ENCODE measurements at regions not wholly inside any gene's neighbourhood (a gene's known extent, or its start where the extent isn't known, plus 50 kb on each side); places are given as distances from the start of the nearest gene placed in this dataset.

GRCh38 chr5:115419846-115420585 lies 123.6 kb upstream of the CCDC112 start:
- H3K27me3 ChIP-seq (ENCODE audit: insufficient read depth in 3 of 3, low read length in 2 of 3), result no peaks in the 10 kb centered on the region
- H3K27ac ChIP-seq, result peak overlapping the region; percentile 44
- H3K9me3 ChIP-seq, result no peaks in the 10 kb centered on the region
- WGBS, 3 donors, result 14 to 25% (median 23%) methylated on average over 1 of the region's 1 CpG
- peak; percentile 33 to 70 (median 48) for ATAC-seq
- intact Hi-C loops (cut with DNase I), result loop anchor here (5.0 to 10.0 kb wide), 4 partner anchors 37 to 122 kb away; partner anchors contain the start of gene FEM1C (in 1 of the 2)
- H3K4me3 ChIP-seq, result no peak overlapping the region
- peaks cover 37% of the 10 kb centered on the region for H3K4me1 ChIP-seq
- DNase-seq, result no peak
- H3K36me3 ChIP-seq (ENCODE audit: insufficient read depth in 1 of 2, low read depth in 1 of 2), result no peaks in the 10 kb centered on the region
- TF ChIP-seq CTCF (IDR thresholded peaks at IDR 0.05), result no peak

GRCh38 chr5:115418788-115419187 lies 122.3 kb upstream of the CCDC112 start:
- Histone ChIP-seq H3K27ac (no peak overlapping the region), H3K4me1 (peaks cover 37% of the 10 kb centered on the region), H3K36me3 (ENCODE audit: insufficient read depth in 1 of 2, low read depth in 1 of 2) (no peaks in the 10 kb centered on the region), H3K27me3 (ENCODE audit: insufficient read depth in 3 of 3, low read length in 2 of 3) (no peaks in the 10 kb centered on the region), H3K9me3 (no peaks in the 10 kb centered on the region), H3K4me3 (no peak overlapping the region)
- DNase-seq (no peak), ATAC-seq (no peak)
- intact Hi-C loops (cut with DNase I), result loop anchor here (5.0 kb wide), 3 partner anchors 36 to 124 kb away; partner anchors contain the start of gene FEM1C (in 1 of the 2)
- TF ChIP-seq CTCF (IDR thresholded peaks at IDR 0.05), result no peak
- WGBS, 3 donors, result 31 to 63% (median 44%) methylated on average over 5 of the region's 5 CpGs

GRCh38 chr5:115417076-115417475 lies 120.6 kb upstream of the CCDC112 start:
- DNase-seq, result no peak
- Histone ChIP-seq H3K27me3 (ENCODE audit: insufficient read depth in 3 of 3, low read length in 2 of 3) (no peaks in the 10 kb centered on the region), H3K9me3 (no peaks in the 10 kb centered on the region), H3K4me1 (peaks cover 23% of the 10 kb centered on the region), H3K36me3 (ENCODE audit: insufficient read depth in 1 of 2, low read depth in 1 of 2) (no peaks in the 10 kb centered on the region), H3K4me3 (no peak overlapping the region), H3K27ac (no peak overlapping the region)
- 59 to 82% (median 62%) methylated on average over 3 of the region's 3 CpGs for WGBS, 3 donors
- TF ChIP-seq CTCF (IDR thresholded peaks at IDR 0.05), result no peak
- intact Hi-C loops (cut with DNase I), result loop anchor here (5.0 kb wide), 3 partner anchors 35 to 125 kb away; partner anchors contain the start of gene FEM1C (in 1 of the 2)
- ATAC-seq, result no peak

GRCh38 chr5:115415143-115415491 lies 118.7 kb upstream of the CCDC112 start:
- H3K27me3 ChIP-seq (ENCODE audit: insufficient read depth in 3 of 3, low read length in 2 of 3), result no peaks in the 10 kb centered on the region
- TF ChIP-seq CTCF (IDR thresholded peaks at IDR 0.05), result no peak
- H3K4me3 ChIP-seq, result no peak overlapping the region
- DNase-seq (no peak), ATAC-seq (peak; percentile 18 to 41 (median 37))
- intact Hi-C loops (cut with DNase I), result loop anchor here (5.0 kb wide), 3 partner anchors 33 to 127 kb away; partner anchors contain the start of gene FEM1C (in 1 of the 2)
- H3K9me3 ChIP-seq, result no peaks in the 10 kb centered on the region
- peaks cover 18% of the 10 kb centered on the region for H3K4me1 ChIP-seq
- no peaks in the 10 kb centered on the region for H3K36me3 ChIP-seq (ENCODE audit: insufficient read depth in 1 of 2, low read depth in 1 of 2)
- WGBS, 3 donors, result 72 to 87% (median 78%) methylated on average over 1 of the region's 1 CpG
- H3K27ac ChIP-seq, result peak overlapping the region; percentile 17

All from psoas muscle (tissue), 7 donors.